HG03103 (cell line): ENCODE measurements at regions not wholly inside any gene's neighbourhood (a gene's known extent, or its start where the extent isn't known, plus 50 kb on each side); places are given as distances from the start of the nearest gene placed in this dataset.
"Not testable (repeated sequence)": the region's sequence is repeated elsewhere in the genome, so short reads cannot be mapped to it uniquely, and the experiment has no call there.

Experiments
- ATAC-seq: cut with Tn5 transposase; IDR thresholded peaks from one replicate; pipeline ENCODE4 v1.9.1; 2021; ENCODE audit warnings: low read depth; ENCODE audit not compliant: unreplicated experiment

- no peak for ATAC-seq
These were observed 147.6 kb upstream of the MPHOSPH6 start for GRCh38 chr16:82317411-82318167.

- ATAC-seq = no peak
These were observed 143.7 kb upstream of the MPHOSPH6 start for GRCh38 chr16:82313754-82314153.

- ATAC-seq = no peak
These were observed 141.5 kb upstream of the MPHOSPH6 start for GRCh38 chr16:82311528-82311927.

- no peak for ATAC-seq
These were observed 132.2 kb upstream of the MPHOSPH6 start for GRCh38 chr16:82302042-82302727.

- no peak for ATAC-seq
These were observed 131.2 kb upstream of the MPHOSPH6 start for GRCh38 chr16:82301146-82301755.

- no peak for ATAC-seq
These were observed 130.4 kb upstream of the MPHOSPH6 start for GRCh38 chr16:82300374-82300951.

- no peak for ATAC-seq
These were observed 128.4 kb upstream of the MPHOSPH6 start for GRCh38 chr16:82298472-82298871.

- no peak for ATAC-seq
These were observed 125.5 kb upstream of the MPHOSPH6 start for GRCh38 chr16:82295290-82296201.

- ATAC-seq = no peak
These were observed 123.6 kb upstream of the MPHOSPH6 start for GRCh38 chr16:82293671-82294070.

- no peak for ATAC-seq
These were observed 117.9 kb upstream of the MPHOSPH6 start for GRCh38 chr16:82287937-82288336.

- no peak for ATAC-seq
These were observed 112.6 kb upstream of the MPHOSPH6 start for GRCh38 chr16:82282662-82283061.

- no peak for ATAC-seq
These were observed 111.5 kb upstream of the MPHOSPH6 start for GRCh38 chr16:82281544-82281943.

- no peak for ATAC-seq
These were observed 110.8 kb upstream of the MPHOSPH6 start for GRCh38 chr16:82280867-82281266.

- not testable (repeated sequence) for ATAC-seq
These were observed 105.3 kb upstream of the MPHOSPH6 start for GRCh38 chr16:82275349-82275748.

- ATAC-seq = no peak
These were observed 101.6 kb upstream of the MPHOSPH6 start for GRCh38 chr16:82271636-82272035.

GRCh38 chr16:82267675-82268074 is 97.7 kb upstream of the MPHOSPH6 start:
- ATAC-seq = not testable (repeated sequence)

- no peak for ATAC-seq
These were observed 95.8 kb upstream of the MPHOSPH6 start for GRCh38 chr16:82265809-82266208.

GRCh38 chr16:82264756-82265155 is 94.7 kb upstream of the MPHOSPH6 start:
- no peak for ATAC-seq

- ATAC-seq = peak; percentile 73
These were observed 93.6 kb upstream of the MPHOSPH6 start for GRCh38 chr16:82263521-82264143.

- no peak for ATAC-seq
These were observed 92.2 kb upstream of the MPHOSPH6 start for GRCh38 chr16:82262244-82262643.
